IPS-18a (cell line): ENCODE measurements at regions not wholly inside any gene's neighbourhood (a gene's known extent, or its start where the extent isn't known, plus 50 kb on each side); places are given as distances from the start of the nearest gene placed in this dataset.
"Not testable (repeated sequence)": the region's sequence is repeated elsewhere in the genome, so short reads cannot be mapped to it uniquely, and the experiment has no call there.

Source experiments
- H3K27ac ChIP-seq: one replicate; pipeline ENCODE4 v1.5.1; 2013; ENCODE audit warnings: low read length
- H3K27me3 ChIP-seq: one replicate; pipeline ENCODE4 v1.6.1; 2013; ENCODE audit warnings: mild to moderate bottlenecking, low read length; ENCODE audit not compliant: control insufficient read depth, insufficient read depth
- H3K36me3 ChIP-seq: one replicate; pipeline ENCODE4 v1.6.1; 2013; ENCODE audit warnings: low read depth, low read length; ENCODE audit not compliant: control insufficient read depth
- H3K4me1 ChIP-seq: one replicate; pipeline ENCODE4 v1.6.1; 2013; ENCODE audit warnings: low read depth, low read length; ENCODE audit not compliant: control insufficient read depth
- H3K4me3 ChIP-seq: one replicate; pipeline ENCODE4 v1.5.1; 2013; ENCODE audit warnings: low read length
- H3K9ac ChIP-seq: one replicate; pipeline ENCODE4 v1.6.1; 2013; ENCODE audit warnings: mild to moderate bottlenecking, low read length, moderate library complexity
- H3K9me3 ChIP-seq: one replicate; pipeline ENCODE4 v1.6.1; 2013; ENCODE audit warnings: low read depth, low read length; ENCODE audit not compliant: control insufficient read depth

DNA sequence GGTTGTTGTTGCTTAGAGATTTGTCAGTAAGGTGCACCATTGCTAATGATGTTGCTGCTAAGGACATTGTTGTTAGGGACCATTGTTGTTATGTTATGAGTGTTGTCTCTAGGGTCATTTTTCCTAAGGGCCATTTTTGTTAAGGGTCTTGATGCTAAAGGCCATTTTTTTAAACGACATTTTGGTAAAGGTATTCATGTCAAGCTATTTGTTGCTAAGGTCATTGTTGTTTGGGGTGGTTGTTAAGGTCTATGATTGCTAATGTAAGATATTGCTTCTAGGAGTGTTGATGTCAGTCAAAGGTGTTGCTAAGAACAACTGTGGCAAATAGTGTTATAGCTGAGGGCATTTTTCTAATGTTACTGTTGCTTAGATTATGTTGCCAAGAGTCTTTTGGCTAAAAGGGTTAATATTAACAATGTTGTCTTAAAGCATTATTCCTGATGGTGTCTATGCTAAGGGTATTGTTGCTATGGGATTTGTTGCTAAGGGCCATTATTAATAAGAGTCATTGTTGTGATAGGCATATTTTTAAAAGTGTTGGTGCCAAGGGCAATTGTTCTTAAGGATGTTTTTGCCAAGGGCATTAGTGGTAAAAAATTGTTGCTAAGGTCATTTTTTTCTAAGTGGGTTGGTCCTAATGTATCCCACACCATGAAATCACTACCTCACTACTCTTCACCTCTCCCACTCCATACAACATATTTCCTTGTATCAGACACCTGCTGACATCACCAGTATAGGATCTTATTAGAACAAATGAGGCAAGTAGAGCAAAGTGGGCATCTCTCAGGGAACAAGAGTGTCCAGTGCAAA is 56.2 kb downstream of the SPATA31A6 start:
- not testable (repeated sequence) for H3K36me3 ChIP-seq, H3K27me3 ChIP-seq, H3K9ac ChIP-seq, H3K27ac ChIP-seq, H3K9me3 ChIP-seq, H3K4me3 ChIP-seq, H3K4me1 ChIP-seq

DNA sequence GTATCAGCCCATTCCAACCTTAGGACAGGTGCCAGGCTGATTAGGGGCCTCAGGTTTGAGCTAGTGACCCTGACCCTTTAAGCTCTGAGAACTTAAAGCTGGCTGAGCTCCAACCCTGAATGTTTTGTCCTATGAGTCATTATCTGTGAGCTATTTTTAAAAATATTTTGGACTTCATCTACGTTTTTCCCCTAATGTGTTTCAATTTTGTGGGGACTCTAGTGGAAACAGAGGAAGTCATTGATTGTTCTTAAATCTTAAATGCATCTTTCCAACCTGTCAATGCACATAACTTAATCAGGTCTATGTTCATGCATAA is 56.8 kb downstream of the SPATA31A6 start:
- not testable (repeated sequence) for H3K9ac ChIP-seq, H3K4me1 ChIP-seq, H3K27me3 ChIP-seq, H3K4me3 ChIP-seq, H3K27ac ChIP-seq, H3K36me3 ChIP-seq, H3K9me3 ChIP-seq

DNA sequence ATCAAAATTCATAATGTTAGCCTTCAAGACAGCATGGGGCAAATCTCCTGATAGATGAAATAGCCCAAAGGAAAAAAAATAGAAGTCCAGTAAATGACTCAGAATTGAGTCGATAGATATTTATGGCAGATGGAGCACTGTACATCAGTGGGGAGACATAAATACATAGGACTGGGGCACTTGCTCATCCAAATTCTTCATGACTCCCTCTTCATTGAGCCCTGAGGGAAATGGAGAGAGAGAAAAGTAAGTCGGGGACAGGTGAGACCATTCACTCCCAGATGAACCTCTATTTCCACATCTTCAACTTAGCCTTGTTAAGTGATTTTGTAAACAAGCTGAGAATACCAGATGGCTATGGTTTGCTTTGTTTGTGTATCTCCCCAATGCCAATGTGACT is 59.8 kb downstream of the SPATA31A6 start:
- H3K9ac ChIP-seq, H3K27ac ChIP-seq, H3K27me3 ChIP-seq, H3K36me3 ChIP-seq, H3K4me1 ChIP-seq, H3K4me3 ChIP-seq, H3K9me3 ChIP-seq: not testable (repeated sequence)

DNA sequence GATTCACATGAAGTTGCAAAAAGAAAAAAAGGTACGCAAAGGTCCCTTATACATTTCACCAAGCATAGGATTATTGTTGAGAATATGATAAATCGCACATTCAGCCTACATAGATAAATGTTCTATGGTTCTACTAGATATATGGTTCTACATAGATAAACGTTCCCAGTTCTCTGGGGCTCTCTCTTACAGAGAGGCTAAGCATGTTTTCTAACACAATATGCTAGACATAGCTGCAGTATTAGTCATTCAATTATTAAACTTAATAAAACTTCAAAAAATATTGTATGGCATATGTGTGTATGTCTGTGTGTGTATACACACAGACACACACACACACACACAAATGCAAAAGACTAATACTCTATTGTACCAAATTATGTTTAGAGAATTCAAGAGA is 60.4 kb downstream of the SPATA31A6 start:
- H3K9me3 ChIP-seq, H3K36me3 ChIP-seq, H3K4me1 ChIP-seq, H3K9ac ChIP-seq, H3K27ac ChIP-seq, H3K4me3 ChIP-seq, H3K27me3 ChIP-seq: not testable (repeated sequence)

DNA sequence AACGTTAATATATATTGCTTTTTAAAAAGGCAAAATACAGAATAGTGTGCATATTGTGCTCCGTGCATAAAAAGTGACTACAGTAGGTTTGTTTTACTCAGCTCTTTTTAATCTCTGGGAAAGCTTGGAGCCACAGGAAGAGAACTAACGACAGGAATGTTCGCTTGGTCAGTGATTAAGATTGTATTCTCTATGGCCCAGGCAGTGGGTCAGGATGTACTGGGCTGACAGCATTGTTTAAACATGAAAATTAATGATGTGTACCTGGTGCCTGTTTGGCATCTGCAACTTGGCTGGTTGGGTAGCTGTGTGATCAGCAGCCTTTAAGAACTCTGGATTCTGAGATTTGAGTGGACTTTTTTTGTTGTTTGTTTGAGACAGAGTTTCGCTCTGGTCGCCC is 85.3 kb downstream of the SPATA31A6 start:
- not testable (repeated sequence) for H3K4me3 ChIP-seq, H3K9me3 ChIP-seq, H3K27me3 ChIP-seq, H3K4me1 ChIP-seq, H3K9ac ChIP-seq, H3K36me3 ChIP-seq, H3K27ac ChIP-seq

DNA sequence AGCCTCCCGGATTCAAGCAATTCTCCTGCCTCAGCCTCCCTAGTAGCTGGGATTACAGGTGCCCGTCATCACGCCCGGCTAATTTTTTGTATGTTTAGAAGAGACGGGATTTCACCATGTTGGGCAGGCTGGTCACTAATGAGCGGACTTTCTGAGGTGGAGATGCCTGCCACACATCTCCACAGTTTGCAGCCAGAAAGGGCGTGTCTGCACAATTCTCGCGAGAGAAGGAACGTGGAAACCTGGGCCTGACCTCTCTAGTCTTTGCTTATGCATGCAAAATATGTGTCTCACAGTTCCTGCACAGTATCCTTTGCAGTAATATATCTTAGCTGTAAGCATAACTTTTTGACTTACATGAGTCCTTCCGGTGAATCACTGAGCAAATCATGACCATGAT is 85.7 kb downstream of the SPATA31A6 start:
- H3K36me3 ChIP-seq, H3K4me3 ChIP-seq, H3K27ac ChIP-seq, H3K27me3 ChIP-seq, H3K9ac ChIP-seq, H3K4me1 ChIP-seq, H3K9me3 ChIP-seq: not testable (repeated sequence)

DNA sequence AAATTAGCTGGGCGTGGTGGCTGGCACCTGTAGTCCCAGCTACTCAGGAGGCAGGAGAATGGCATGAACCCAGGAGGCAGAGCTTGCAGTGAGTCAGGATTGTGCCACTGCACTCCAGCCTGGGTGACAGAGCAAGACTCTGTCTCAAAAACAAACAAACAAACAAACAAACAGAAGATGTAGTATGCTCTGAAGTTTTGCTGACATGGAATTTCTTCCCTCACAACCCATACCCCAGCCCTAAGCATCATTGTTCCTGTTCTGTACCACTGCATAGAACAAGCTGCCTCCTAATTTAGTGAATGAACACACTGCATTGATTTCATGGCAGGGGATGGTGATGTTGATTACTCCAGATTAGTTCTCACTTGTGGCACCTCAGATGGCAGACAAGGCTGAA is 89.7 kb downstream of the SPATA31A6 start:
- H3K4me3 ChIP-seq, H3K27ac ChIP-seq, H3K36me3 ChIP-seq, H3K4me1 ChIP-seq, H3K27me3 ChIP-seq, H3K9me3 ChIP-seq, H3K9ac ChIP-seq: not testable (repeated sequence)

DNA sequence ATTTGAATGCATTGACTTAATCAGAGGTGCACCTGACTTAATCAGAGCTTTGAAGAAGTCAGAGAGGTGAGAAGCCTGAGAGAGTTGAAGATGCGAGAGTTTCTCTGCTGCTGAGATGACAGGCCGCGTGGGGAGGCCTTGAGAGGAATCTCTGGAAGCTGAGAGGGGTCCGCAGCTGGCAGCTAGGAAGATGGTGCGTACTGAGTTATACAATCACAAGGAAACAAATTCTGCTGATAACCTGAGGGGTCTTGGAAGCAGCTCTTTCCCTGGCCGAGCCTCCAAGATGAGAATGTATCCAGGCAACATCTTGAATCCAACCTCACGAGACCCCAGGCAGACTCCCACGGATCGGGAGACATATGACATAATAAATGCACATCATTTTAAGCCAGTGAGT is 91.7 kb downstream of the SPATA31A6 start:
- Histone ChIP-seq H3K36me3 (no peaks in the 10 kb centered on the region), H3K27ac (no peak overlapping the region), H3K9me3 (no peaks in the 10 kb centered on the region), H3K4me3 (no peak overlapping the region), H3K9ac (no peak overlapping the region), H3K27me3 (no peaks in the 10 kb centered on the region), H3K4me1 (no peaks in the 10 kb centered on the region)

DNA sequence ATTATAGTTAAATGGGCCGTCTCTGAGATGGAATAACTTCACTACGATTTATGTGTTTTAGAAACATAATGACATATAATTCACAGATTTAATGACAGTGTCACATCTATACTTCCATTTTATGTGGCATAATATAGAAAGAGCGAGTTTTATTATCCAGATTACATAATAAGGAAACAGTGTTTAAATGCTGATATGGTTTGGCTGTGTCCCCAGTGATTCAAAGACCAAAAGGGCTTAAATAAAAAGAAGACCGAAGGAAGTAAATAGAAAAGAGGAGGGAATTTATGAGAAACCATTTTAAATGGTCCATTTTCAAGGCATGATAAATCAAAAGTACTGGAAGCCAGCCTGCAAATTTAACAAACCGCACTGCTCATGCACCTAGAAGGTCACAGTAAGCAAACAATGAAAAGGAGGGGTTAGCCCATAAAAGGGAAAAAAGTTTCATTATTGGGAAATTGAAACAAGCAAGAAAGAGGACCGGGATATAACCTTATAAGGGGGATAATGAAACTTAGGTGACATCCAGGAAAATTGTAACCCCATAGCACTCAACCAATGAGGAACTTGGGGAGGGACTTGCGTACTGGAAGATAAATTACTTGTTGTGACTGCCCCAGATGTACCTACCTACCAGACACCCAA is 99.2 kb downstream of the SPATA31A6 start:
- not testable (repeated sequence) for H3K36me3 ChIP-seq, H3K9ac ChIP-seq, H3K4me1 ChIP-seq, H3K27me3 ChIP-seq, H3K27ac ChIP-seq, H3K4me3 ChIP-seq, H3K9me3 ChIP-seq

DNA sequence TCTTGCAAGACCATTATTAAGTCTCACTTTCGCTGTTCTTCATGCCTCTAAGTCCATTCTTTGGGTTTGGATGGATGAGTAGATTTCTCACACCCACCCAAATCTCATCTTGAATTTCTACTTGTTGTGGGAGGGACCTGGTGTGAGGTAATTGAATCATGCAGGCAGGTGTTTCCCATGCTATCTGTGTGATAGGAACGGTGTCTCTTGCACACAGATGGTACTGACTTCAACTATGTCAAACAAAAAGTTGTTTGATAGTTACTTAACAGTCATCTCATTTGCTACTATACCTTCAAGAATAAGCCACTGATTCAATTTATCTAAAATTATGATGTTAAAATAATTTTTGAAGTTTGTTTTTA is 99.7 kb downstream of the SPATA31A6 start:
- not testable (repeated sequence) for H3K4me3 ChIP-seq, H3K36me3 ChIP-seq, H3K9me3 ChIP-seq, H3K9ac ChIP-seq, H3K27ac ChIP-seq, H3K27me3 ChIP-seq, H3K4me1 ChIP-seq

DNA sequence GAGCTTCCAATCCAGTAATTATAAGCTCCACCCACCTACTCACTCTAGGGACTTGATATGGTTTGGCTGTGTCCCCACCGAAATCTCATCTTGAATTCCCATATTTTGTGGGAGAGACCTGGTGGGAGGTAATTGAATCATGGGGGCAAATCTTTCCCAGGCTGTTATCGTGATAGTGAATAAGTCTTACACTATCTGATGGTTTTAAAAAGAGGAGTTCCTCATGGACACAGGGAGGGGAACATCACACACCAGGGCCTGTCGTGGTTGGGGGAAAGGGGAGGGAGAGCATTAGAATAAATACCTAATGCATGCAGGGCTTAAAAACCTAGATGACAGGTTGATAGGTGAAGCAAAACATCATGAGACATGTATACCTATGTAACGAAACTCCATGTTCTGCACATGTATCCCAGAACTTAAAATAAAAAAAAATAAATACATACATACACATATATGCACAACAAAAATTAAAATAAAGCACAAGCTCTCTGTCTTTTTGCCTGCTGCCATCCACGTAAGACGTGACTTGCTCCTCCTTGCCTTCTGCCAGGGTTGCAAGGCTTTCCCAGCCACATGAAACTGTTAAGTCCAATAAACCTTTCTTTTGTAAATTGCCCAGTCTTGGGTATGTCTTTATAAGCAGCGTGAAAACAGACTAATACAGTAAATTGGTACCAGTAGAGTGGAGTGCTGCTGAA is 102.8 kb downstream of the SPATA31A6 start:
- H3K27ac ChIP-seq, H3K4me3 ChIP-seq, H3K4me1 ChIP-seq, H3K27me3 ChIP-seq, H3K36me3 ChIP-seq, H3K9me3 ChIP-seq, H3K9ac ChIP-seq: not testable (repeated sequence)
